Keratinocyte (primary cell): ENCODE measurements at regions not wholly inside any gene's neighbourhood (a gene's known extent, or its start where the extent isn't known, plus 50 kb on each side); places are given as distances from the start of the nearest gene placed in this dataset.

ENCODE experiments used
- DNase-seq: peaks from one replicate; pipeline ENCODE4 v3.0.0-alpha.2; 2011; ENCODE audit warnings: low read depth, missing footprints, low spot score
- FAIRE-seq: peaks from 2 replicates; lab custom pipeline; 2011; peaks lifted over from hg19 to GRCh38; lab: Jason Lieb, UNC
- H2AFZ ChIP-seq: 2 replicates; pipeline ENCODE4 v1.6.0; 2012; ENCODE audit warnings: low read length, control low read depth, inconsistent platforms; ENCODE audit not compliant: control insufficient read depth
- H3K27ac ChIP-seq: 2 replicates; pipeline ENCODE4 v1.5.1; 2011; ENCODE audit warnings: low read length; ENCODE audit not compliant: control insufficient read depth, insufficient read depth
- H3K27me3 ChIP-seq: 3 replicates; pipeline ENCODE4 v1.6.0; 2011; ENCODE audit warnings: low read length; ENCODE audit not compliant: control insufficient read depth, insufficient read depth; ENCODE audit errors: extremely low read depth
- H3K36me3 ChIP-seq, 2 experiments: 2 replicates in 1 of 2; 3 replicates in 1 of 2; pipeline ENCODE4 v1.5.1; 2011; ENCODE audit warnings: low read length in 2 of 2, mild to moderate bottlenecking in 1 of 2; ENCODE audit not compliant: control insufficient read depth in 2 of 2, insufficient read depth in 2 of 2; ENCODE audit errors: extremely low read depth in 1 of 2
- H3K4me1 ChIP-seq: 3 replicates; pipeline ENCODE4 v1.5.1; 2011; ENCODE audit warnings: low read length; ENCODE audit not compliant: control insufficient read depth, insufficient read depth; ENCODE audit errors: extremely low read depth
- H3K4me2 ChIP-seq: 3 replicates; pipeline ENCODE4 v1.6.0; 2011; ENCODE audit warnings: low read depth, low read length; ENCODE audit not compliant: control insufficient read depth, insufficient read depth; ENCODE audit errors: extremely low read depth
- H3K4me3 ChIP-seq, 3 experiments: fragments of 200-600 bp in 1 of 3; sonication (generic) in 1 of 3; 2 replicates in 2 of 3; 3 replicates in 1 of 3; pipeline ENCODE4 v1.5.1; 2011 to 2016; ENCODE audit warnings: low read length in 3 of 3, mild to moderate bottlenecking in 3 of 3, control low read depth in 2 of 3, inconsistent platforms in 1 of 3, low read depth in 1 of 3, mixed read lengths in 1 of 3, mixed run types in 1 of 3, moderate library complexity in 1 of 3; ENCODE audit not compliant: control insufficient read depth in 2 of 3, insufficient read depth in 2 of 3; ENCODE audit errors: extremely low read depth in 1 of 3
- H3K79me2 ChIP-seq: 2 replicates; pipeline ENCODE4 v1.6.0; 2012; ENCODE audit warnings: low read length; ENCODE audit not compliant: control insufficient read depth, insufficient read depth
- H3K9ac ChIP-seq: 3 replicates; pipeline ENCODE4 v1.6.0; 2011; ENCODE audit warnings: low read length; ENCODE audit not compliant: control insufficient read depth, insufficient read depth; ENCODE audit errors: extremely low read depth
- H3K9me1 ChIP-seq: 3 replicates; pipeline ENCODE4 v1.6.0; 2011; ENCODE audit warnings: low read length; ENCODE audit not compliant: control insufficient read depth, insufficient read depth; ENCODE audit errors: extremely low read depth
- H3K9me3 ChIP-seq: 2 replicates; pipeline ENCODE4 v1.5.1; 2012; ENCODE audit warnings: low read depth, low read length; ENCODE audit not compliant: control insufficient read depth
- H4K20me1 ChIP-seq: 3 replicates; pipeline ENCODE4 v1.6.0; 2011; ENCODE audit warnings: low read length; ENCODE audit not compliant: control insufficient read depth, insufficient read depth; ENCODE audit errors: extremely low read depth
- EZH2 ChIP-seq: IDR thresholded peaks from one replicate; pipeline ENCODE4 v1.6.1; 2012; ENCODE audit warnings: inconsistent platforms, mild to moderate bottlenecking, low read length, moderate library complexity
- dilution Hi-C: fragments of 300-500 bp; cut with MboI; formaldehyde crosslinking; loops from one replicate; pipeline ENCODE4 v1.7.0; 2020; ENCODE audit warnings: low sequenced_read_pairs; ENCODE audit not compliant: extremely low pct_ligation_motif_present
- TF ChIP-seq, protein P1 (sequence below), 3 experiments: IDR thresholded peaks in 1 of 3; conservative IDR thresholded peaks in 1 of 3; optimal IDR thresholded peaks in 1 of 3; 2 replicates in 2 of 3; 3 replicates in 1 of 3; pipeline versions ENCODE3 to v1.5.1; 2011; ENCODE audit warnings: low read length in 3 of 3, mild to moderate bottlenecking in 3 of 3, moderate library complexity in 2 of 3, control low read depth in 1 of 3, inconsistent platforms in 1 of 3; ENCODE audit not compliant: insufficient read depth in 2 of 3; ENCODE audit errors: extremely low read depth in 1 of 3

GRCh38 chr9:20291201-20291600, 331.1 kb downstream of the MLLT3 start:
- H3K9me1 ChIP-seq, result no peaks in the 10 kb centered on the region
- H3K4me3 ChIP-seq, result no peak overlapping the region
- TF ChIP-seq EZH2, result no peak
- TF ChIP-seq, protein P1, sequence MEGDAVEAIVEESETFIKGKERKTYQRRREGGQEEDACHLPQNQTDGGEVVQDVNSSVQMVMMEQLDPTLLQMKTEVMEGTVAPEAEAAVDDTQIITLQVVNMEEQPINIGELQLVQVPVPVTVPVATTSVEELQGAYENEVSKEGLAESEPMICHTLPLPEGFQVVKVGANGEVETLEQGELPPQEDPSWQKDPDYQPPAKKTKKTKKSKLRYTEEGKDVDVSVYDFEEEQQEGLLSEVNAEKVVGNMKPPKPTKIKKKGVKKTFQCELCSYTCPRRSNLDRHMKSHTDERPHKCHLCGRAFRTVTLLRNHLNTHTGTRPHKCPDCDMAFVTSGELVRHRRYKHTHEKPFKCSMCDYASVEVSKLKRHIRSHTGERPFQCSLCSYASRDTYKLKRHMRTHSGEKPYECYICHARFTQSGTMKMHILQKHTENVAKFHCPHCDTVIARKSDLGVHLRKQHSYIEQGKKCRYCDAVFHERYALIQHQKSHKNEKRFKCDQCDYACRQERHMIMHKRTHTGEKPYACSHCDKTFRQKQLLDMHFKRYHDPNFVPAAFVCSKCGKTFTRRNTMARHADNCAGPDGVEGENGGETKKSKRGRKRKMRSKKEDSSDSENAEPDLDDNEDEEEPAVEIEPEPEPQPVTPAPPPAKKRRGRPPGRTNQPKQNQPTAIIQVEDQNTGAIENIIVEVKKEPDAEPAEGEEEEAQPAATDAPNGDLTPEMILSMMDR (optimal IDR thresholded peaks at IDR 0.05 in 1 of 3, IDR thresholded peaks at IDR 0.05 in 1 of 3, conservative IDR thresholded peaks at IDR 0.05 in 1 of 3; ENCODE audit: extremely low read depth in 1 of 3, insufficient read depth in 2 of 3, low read length in 3 of 3), result no peak
- no peaks in the 10 kb centered on the region for H3K27me3 ChIP-seq
- H3K9ac ChIP-seq, result no peak overlapping the region
- H3K36me3 ChIP-seq, result no peaks in the 10 kb centered on the region
- no peaks in the 10 kb centered on the region for H3K9me3 ChIP-seq
- no peak for DNase-seq
- no peak overlapping the region for H3K27ac ChIP-seq
- no peaks in the 10 kb centered on the region for H3K4me1 ChIP-seq
- no peaks in the 10 kb centered on the region for H3K79me2 ChIP-seq
- no peak overlapping the region for H3K4me2 ChIP-seq
- no peaks in the 10 kb centered on the region for H4K20me1 ChIP-seq
- FAIRE-seq, result no peak
- dilution Hi-C loops, result no loop called here
- H2AFZ ChIP-seq, result no peak overlapping the region

GRCh38 chr9:20290257-20290656, 332.0 kb downstream of the MLLT3 start:
- Histone ChIP-seq H3K27me3 (no peaks in the 10 kb centered on the region), H3K4me1 (no peaks in the 10 kb centered on the region), H2AFZ (no peak overlapping the region), H3K36me3 (no peaks in the 10 kb centered on the region), H3K79me2 (no peaks in the 10 kb centered on the region), H3K27ac (no peak overlapping the region), H3K9me1 (no peaks in the 10 kb centered on the region), H3K9me3 (no peaks in the 10 kb centered on the region), H4K20me1 (no peaks in the 10 kb centered on the region), H3K4me3 (no peak overlapping the region), H3K9ac (no peak overlapping the region), H3K4me2 (no peak overlapping the region)
- dilution Hi-C loops, result no loop called here
- FAIRE-seq (no peak), DNase-seq (no peak)
- TF ChIP-seq EZH2, result no peak
- TF ChIP-seq, protein P1 (optimal IDR thresholded peaks at IDR 0.05 in 1 of 3, IDR thresholded peaks at IDR 0.05 in 1 of 3, conservative IDR thresholded peaks at IDR 0.05 in 1 of 3; ENCODE audit: extremely low read depth in 1 of 3, insufficient read depth in 2 of 3, low read length in 3 of 3), result no peak
